HG03432 (cell line): ENCODE measurements at regions not wholly inside any gene's neighbourhood (a gene's known extent, or its start where the extent isn't known, plus 50 kb on each side); places are given as distances from the start of the nearest gene placed in this dataset.

Source experiments
- ATAC-seq: cut with Tn5 transposase; IDR thresholded peaks from one replicate; pipeline ENCODE4 v1.9.1; 2021; ENCODE audit warnings: mild to moderate bottlenecking, moderate library complexity; ENCODE audit not compliant: unreplicated experiment

DNA sequence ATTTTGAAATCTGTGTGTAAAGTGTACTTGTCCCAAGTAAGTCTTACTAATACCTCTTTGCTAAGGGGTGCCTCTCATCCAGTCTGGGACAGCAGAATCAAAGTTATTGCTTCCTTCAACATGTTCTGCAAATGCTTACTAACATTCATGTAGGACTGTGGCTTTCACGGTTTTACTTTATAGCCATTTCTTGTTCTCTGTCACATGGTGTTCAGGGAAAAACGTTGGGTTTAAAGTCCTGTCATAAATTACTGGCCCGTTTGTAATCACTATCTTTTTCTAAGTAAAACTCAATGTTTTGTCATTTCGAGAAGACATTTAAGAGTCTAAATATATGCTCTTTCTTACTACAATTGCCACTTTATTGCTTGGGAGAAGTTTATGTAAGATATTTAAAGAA, 321.1 kb downstream of the STIM2 start:
- no peak for ATAC-seq

DNA sequence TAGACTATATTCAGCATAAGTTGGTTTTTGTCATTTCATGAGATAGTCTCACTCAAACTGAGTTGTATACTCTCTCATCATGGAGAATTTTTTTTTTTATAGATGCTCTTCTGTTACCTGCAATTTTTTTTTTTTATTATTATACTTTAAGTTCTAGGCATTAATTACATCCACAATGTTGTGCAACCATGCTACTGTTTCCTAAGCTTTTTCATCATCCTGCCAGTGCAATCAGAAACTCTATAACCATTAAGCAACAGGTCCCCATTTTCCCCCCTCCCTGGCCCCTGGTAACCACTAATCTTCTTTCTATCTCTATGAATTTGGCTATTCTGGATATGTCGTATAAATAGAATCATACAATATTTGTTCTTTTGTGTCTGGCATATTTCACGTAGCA, 321.6 kb downstream of the STIM2 start:
- ATAC-seq = no peak

- no peak for ATAC-seq
Observed at GRCh38 chr4:27184508-27185155, 324.0 kb downstream of the STIM2 start.

- ATAC-seq = no peak
Observed at GRCh38 chr4:27186710-27187109, 326.1 kb downstream of the STIM2 start.

GRCh38 chr4:27187786-27188185, 327.1 kb downstream of the STIM2 start:
- ATAC-seq = no peak

GRCh38 chr4:27189683-27190082, 329.0 kb downstream of the STIM2 start:
- ATAC-seq = no peak

GRCh38 chr4:27191592-27191991, 331.0 kb downstream of the STIM2 start:
- ATAC-seq = no peak

DNA sequence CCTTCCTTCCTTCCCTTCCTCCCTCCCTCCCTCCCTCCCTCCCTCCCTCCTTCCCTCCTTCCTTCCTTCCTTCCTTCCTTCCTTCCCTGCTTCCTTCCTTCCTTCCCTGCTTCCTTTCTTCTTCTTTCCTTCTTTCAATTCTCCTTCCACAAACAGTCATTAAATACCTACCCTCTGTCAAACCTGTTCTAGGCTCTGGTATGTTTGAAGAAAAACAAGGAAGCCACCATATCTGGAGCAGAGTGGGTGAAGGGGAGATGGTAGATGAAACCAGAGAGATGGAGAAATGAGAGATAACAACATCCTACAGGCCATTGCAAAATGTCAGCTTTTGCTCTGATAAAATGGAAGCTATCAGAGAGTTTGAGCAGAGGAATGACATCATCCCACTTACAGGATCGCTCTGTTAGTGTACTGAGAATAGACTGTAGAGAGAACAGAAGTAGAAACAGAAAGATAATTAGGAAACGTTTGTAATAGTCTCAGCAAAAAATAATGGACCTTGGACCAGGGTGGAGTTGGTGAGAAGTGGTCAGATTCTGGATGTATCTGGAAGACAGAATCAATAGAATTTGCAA, 334.0 kb downstream of the STIM2 start:
- no peak for ATAC-seq

DNA sequence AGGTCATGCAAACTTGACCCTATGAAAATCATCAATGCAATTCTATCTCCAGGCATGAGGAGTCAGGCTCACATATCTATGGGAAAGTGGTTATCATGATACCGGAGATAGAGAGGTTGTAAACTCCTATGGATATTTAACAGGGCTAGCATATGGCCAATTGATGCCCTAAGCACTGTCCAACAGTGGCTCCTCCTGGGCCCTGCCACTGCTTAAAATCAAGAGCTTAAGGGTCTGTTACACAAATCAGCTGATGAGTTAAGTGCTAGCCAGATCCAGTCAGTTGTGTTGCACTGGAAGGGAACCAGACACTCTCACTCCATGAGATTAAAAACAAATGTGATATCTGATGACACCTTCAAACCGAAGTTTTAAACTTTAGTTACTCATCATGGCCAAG, 337.6 kb downstream of the STIM2 start:
- no peak for ATAC-seq

GRCh38 chr4:27198971-27199370, 338.3 kb downstream of the STIM2 start:
- ATAC-seq = no peak

DNA sequence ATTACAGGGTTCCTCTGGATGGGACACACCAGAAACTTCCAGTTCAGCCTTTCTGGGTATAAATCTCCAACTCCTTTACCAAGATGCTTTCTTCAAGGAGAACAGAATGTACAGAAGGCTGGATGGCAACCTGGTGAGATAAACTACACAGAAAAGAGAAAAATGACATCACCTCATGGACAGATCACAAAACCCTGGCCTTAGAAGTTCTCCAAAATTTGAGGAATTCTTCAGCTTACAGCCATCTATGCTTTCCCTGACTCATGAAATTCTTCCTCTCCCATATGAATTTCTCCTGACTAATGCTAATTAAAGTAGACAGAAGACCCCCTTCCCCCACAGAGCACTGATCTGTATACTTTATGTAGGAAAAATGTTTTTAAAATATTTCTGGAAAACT, 345.4 kb downstream of the STIM2 start:
- no peak for ATAC-seq

DNA sequence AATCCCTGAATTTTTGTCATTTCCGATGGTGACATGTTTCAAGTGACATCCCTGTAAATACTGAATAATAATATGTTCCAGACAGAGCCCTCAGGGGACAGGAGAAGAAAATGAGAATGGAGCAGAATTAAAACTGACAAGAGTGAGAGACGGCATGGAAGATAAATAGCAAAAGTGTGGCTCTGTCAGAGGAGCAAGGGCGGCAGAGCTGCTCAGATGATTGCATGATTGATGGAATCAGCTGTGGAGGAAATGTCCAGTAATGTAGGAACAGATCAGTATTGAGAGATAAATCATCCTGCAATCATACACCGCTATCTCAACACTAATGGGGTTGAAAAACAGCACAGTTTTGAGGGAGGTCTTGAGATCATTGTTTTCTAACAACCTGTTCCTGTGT, 350.3 kb downstream of the STIM2 start:
- no peak for ATAC-seq

DNA sequence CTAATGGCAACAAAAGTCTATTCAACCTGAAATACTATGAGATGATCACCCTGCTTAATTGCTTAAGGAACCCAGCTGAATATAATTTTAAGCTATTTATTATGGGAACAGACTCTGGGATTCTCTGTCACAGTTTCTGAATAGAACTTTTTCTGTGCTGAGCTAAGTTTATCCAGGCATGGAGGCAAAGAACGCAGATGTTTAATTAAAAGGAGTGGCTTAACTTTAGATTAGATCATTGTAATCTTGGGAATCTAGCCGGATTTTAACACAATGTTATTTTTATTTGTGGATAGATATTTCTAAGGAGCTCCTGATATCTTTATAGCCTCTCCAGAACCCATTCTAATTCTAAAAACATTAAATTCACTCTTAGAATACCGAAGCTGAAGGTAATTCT, 353.4 kb downstream of the STIM2 start:
- ATAC-seq = no peak

GRCh38 chr4:27215220-27215826, 354.7 kb downstream of the STIM2 start:
- no peak for ATAC-seq

DNA sequence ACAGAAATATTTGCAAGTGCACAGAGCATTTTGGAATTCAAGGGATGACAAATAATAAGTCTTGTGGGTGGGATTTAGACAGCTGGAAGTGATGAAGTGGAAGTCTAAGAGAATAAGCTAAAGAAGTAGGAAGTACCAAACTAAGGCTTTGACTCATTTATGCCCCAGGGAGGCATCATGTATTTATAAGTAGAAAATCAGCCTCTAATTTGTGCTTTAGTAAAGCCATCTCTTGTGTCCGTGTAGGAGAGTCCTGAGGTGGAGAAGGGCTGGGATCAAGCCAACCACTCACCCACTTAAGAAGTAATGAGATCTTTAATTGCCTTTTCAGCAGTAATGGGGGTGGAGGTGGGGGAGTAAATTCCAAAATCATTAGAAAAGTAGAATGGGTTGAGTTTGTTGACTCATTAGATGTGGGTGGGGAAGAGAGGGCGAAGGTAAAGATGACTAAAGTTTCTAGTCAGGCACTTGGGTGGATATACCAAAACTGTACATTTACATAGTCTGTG, 356.7 kb downstream of the STIM2 start:
- ATAC-seq = no peak

DNA sequence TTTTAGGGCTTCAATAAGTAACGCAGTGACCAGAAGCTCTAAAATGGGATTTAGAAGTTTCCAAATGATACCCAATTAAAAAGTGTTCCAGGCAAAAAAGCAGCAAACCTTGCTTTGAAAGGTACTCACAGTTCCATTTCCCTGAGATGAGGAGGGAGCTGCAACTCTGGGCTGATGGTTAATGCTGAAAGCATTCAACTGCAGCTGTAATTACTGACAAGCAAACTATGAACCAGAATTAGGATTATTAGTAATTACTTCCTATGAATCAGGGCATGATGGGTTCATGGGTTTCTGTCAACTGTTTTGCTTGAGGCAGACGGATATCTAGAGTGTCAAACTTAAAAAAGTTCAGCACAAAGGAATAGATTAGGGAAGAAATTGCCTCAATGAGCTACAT, 357.4 kb downstream of the STIM2 start:
- ATAC-seq = no peak

- no peak for ATAC-seq
Observed at GRCh38 chr4:27223326-27223725, 362.7 kb downstream of the STIM2 start.

DNA sequence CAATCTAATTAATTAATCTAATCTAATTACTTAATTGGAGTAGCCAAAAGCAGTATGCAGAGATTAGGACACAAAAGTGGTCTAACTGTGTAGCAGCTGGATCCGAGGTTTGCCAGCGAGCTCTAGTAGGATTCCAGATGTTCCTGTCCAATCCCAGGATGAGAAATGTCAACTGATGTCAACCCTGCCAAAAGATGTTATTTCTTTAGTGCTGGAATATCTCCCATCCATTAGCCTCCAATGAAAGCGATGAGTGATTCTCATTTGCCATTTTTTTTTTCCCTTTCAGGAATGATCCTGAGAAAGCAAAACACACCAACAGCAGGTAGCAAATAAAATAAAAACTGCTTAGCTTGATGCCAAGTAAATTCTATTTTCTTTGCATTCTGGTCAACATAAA, 372.9 kb downstream of the STIM2 start:
- no peak for ATAC-seq

DNA sequence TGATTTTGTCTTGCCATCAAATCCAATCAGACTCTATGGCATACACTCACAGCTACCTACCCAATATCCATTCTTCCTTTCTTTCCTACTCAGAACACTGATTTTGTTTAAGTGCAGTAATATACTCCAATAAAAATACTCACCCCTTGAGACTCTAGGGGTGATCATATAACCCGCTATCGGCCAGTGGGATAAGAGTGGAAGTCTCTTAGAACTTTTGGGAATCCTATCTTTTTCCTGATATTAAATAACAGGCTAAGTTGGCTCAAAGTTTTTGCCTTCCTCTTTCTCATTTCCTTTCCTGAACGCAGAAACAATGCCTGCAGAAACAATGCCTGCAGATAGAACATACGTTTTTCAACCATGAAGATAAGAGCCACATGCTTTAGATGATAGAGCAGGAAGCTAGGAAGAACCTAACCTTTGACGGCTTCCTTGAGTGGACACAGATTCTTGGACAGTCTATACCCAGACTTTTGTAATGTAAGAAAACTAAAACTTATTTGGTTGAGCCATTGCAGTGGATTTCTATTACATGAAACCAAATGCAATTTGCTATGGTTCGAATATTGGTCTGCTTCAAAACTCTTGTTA, 373.8 kb downstream of the STIM2 start:
- no peak for ATAC-seq

- ATAC-seq = no peak
Observed at GRCh38 chr4:27239641-27240040, 379.0 kb downstream of the STIM2 start.

GRCh38 chr4:27242217-27242616, 381.6 kb downstream of the STIM2 start:
- ATAC-seq = no peak

DNA sequence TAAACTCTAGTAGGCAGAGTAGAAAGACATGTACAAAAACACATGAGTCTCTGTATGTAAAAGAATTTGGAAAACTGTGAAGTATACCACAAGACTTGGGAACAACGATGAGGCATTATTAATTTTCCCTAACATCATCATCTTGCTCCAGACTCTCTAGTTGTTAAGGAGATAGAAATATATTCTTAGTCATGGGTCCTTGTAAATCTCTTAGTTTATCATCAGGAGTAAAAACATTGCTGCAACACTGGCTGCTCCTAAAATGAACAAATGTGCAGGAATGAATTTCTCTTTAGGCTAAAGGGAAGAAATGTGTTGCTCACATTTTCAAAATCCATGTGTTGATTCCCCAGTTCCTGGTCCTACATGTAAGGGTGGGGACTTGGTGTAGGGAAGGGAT, 384.6 kb downstream of the STIM2 start:
- ATAC-seq = no peak
